ENCODE measurements at regions not wholly inside any gene's neighbourhood (a gene's known extent, or its start where the extent isn't known, plus 50 kb on each side); places are given as distances from the start of the nearest gene placed in this dataset.

GRCh38 chr12:127657036-127657435 lies 609.9 kb upstream of the TMEM132C start:
- Histone ChIP-seq H3K27ac (ENCODE audit: low read length in 2 of 2) (no peak overlapping the region), H3K9ac (ENCODE audit: low read length) (no peak overlapping the region), H3K9me3 (ENCODE audit: control extremely low read depth in 1 of 3, control insufficient read depth in 2 of 3, insufficient read depth in 1 of 3, low read length in 2 of 3) (peaks cover 0 to 22% (median 0%) of the 10 kb centered on the region in 3 donors), H3K4me2 (replicated peaks; ENCODE audit: low read depth, low read length, poor library complexity, severe bottlenecking) (no peak overlapping the region), H3K4me1 (ENCODE audit: control insufficient read depth in 2 of 2, insufficient read depth in 2 of 2, low read length in 2 of 2) (no peaks in the 10 kb centered on the region), H4K20me1 (ENCODE audit: control insufficient read depth, insufficient read depth, low read length, poor library complexity, severe bottlenecking) (no peaks in the 10 kb centered on the region), H3K79me2 (ENCODE audit: control insufficient read depth, insufficient read depth, low read length) (no peaks in the 10 kb centered on the region), H2AFZ (ENCODE audit: insufficient read depth, low read depth, low read length, poor library complexity, severe bottlenecking) (no peak overlapping the region), H3K27me3 (replicated peaks in 1 of 4; ENCODE audit: control extremely low read depth in 1 of 4, control insufficient read depth in 3 of 4, insufficient read depth in 4 of 4, low read length in 3 of 4) (no peaks in the 10 kb centered on the region), H3K4me3 (ENCODE audit: control extremely low read depth in 1 of 5, extremely low read depth in 1 of 5, insufficient read depth in 1 of 5, low read depth in 2 of 5, low read length in 4 of 5) (no peak overlapping the region), H3K36me3 (replicated peaks in 1 of 2; ENCODE audit: control extremely low read depth in 1 of 2, control insufficient read depth in 1 of 2, extremely low read depth in 1 of 2, insufficient read depth in 2 of 2, low read length in 1 of 2) (no peaks in the 10 kb centered on the region)
- Mint-ChIP-seq H3K27ac (no peak overlapping the region), H3K9me3 (ENCODE audit: insufficient read depth) (peaks cover 8% of the 10 kb centered on the region), H3K4me1 (no peaks in the 10 kb centered on the region), H3K27me3 (no peaks in the 10 kb centered on the region), H3K4me3 (no peak overlapping the region)
- DNase-seq (no peak), ATAC-seq (ENCODE audit: low read depth) (no peak)
- POLR2A ChIA-PET = no interaction called here
- CTCF ChIA-PET = no interaction called here
- intact Hi-C loops (cut with micrococcal nuclease) = no loop called here
- TF ChIP-seq EZH2 (IDR thresholded peaks at IDR 0.05; ENCODE audit: borderline replicate concordance, insufficient read depth, low read depth, low read length, poor library complexity, severe bottlenecking) = no peak
- no peak for TF ChIP-seq CTCF (IDR thresholded peaks at IDR 0.05)

DNA sequence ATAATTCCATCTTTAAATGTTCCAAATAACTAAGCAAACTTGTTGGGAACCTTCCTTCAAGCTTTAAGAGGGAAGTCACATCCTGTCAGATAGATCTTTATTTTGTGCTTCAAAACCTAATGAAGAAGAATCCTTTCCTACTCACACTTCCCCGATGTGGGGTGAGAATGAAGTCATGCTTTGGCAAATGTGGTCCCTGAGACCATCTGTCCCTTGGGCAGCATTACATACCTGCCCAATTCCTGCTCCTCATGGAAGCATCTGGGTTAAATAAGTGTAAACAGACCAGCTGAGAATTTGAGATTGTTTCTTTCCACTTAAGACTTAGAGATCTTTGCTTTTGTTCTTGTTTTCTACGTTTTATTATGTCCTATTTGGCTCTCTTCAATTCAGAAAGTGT lies 606.0 kb upstream of the TMEM132C start:
- Mint-ChIP-seq H3K4me1 (no peaks in the 10 kb centered on the region), H3K4me3 (no peak overlapping the region), H3K9me3 (ENCODE audit: insufficient read depth) (no peaks in the 10 kb centered on the region), H3K27me3 (no peaks in the 10 kb centered on the region), H3K27ac (no peak overlapping the region)
- intact Hi-C loops (cut with micrococcal nuclease) = no loop called here
- ATAC-seq (ENCODE audit: low read depth) (no peak), DNase-seq (no peak)
- CTCF ChIA-PET = no interaction called here
- no peaks in the 10 kb centered on the region for H3K27me3 ChIP-seq (replicated peaks in 1 of 4; ENCODE audit: control extremely low read depth in 1 of 4, control insufficient read depth in 3 of 4, insufficient read depth in 4 of 4, low read length in 3 of 4)
- no peak overlapping the region for H2AFZ ChIP-seq (ENCODE audit: insufficient read depth, low read depth, low read length, poor library complexity, severe bottlenecking)
- no peaks in the 10 kb centered on the region for H3K4me1 ChIP-seq (ENCODE audit: control insufficient read depth in 2 of 2, insufficient read depth in 2 of 2, low read length in 2 of 2)
- no peak overlapping the region for H3K4me3 ChIP-seq (ENCODE audit: control extremely low read depth in 1 of 5, extremely low read depth in 1 of 5, insufficient read depth in 1 of 5, low read depth in 2 of 5, low read length in 4 of 5)
- POLR2A ChIA-PET = no interaction called here
- WGBS (ENCODE audit: insufficient coverage) = no CpG with 5 or more reads among the region's 2 CpGs
- no peak overlapping the region for H3K27ac ChIP-seq (ENCODE audit: low read length in 2 of 2)
- H4K20me1 ChIP-seq (ENCODE audit: control insufficient read depth, insufficient read depth, low read length, poor library complexity, severe bottlenecking) = no peaks in the 10 kb centered on the region
- no peaks in the 10 kb centered on the region for H3K36me3 ChIP-seq (replicated peaks in 1 of 2; ENCODE audit: control extremely low read depth in 1 of 2, control insufficient read depth in 1 of 2, extremely low read depth in 1 of 2, insufficient read depth in 2 of 2, low read length in 1 of 2)
- no peak overlapping the region for H3K4me2 ChIP-seq (replicated peaks; ENCODE audit: low read depth, low read length, poor library complexity, severe bottlenecking)
- H3K9ac ChIP-seq (ENCODE audit: low read length) = no peak overlapping the region
- peaks cover 0 to 9% (median 0%) of the 10 kb centered on the region in 3 donors for H3K9me3 ChIP-seq (ENCODE audit: control extremely low read depth in 1 of 3, control insufficient read depth in 2 of 3, insufficient read depth in 1 of 3, low read length in 2 of 3)
- TF ChIP-seq CTCF (IDR thresholded peaks at IDR 0.05) = no peak
- no peak for TF ChIP-seq EZH2 (IDR thresholded peaks at IDR 0.05; ENCODE audit: borderline replicate concordance, insufficient read depth, low read depth, low read length, poor library complexity, severe bottlenecking)
- H3K79me2 ChIP-seq (ENCODE audit: control insufficient read depth, insufficient read depth, low read length) = no peaks in the 10 kb centered on the region

Measured in B cell (primary cell).